A673 (cell line): ENCODE measurements at regions not wholly inside any gene's neighbourhood (a gene's known extent, or its start where the extent isn't known, plus 50 kb on each side); places are given as distances from the start of the nearest gene placed in this dataset.

Source experiments
- CTCF ChIP-seq: fragments of 300-800, 200-600 bp; sonication (generic); conservative IDR thresholded peaks from 2 replicates; pipeline ENCODE4 v1.5.1; 2017; ENCODE audit warnings: low read depth, mild to moderate bottlenecking, antibody characterized with exemption, low read length, moderate library complexity, mixed read lengths
- EZH2 ChIP-seq: fragments of 200-600 bp; sonication (generic); IDR thresholded peaks from 2 replicates; pipeline ENCODE4 v1.6.1; 2017; ENCODE audit warnings: borderline replicate concordance, low read depth, mild to moderate bottlenecking, mixed read lengths, antibody characterized with exemption, low read length; ENCODE audit not compliant: poor library complexity, severe bottlenecking

GRCh38 chr4:173821036-173821435 is 291.0 kb upstream of the HAND2 start:
- TF ChIP-seq CTCF (no peak), EZH2 (no peak)
